GM12875 (cell line): ENCODE measurements at regions not wholly inside any gene's neighbourhood (a gene's known extent, or its start where the extent isn't known, plus 50 kb on each side); places are given as distances from the start of the nearest gene placed in this dataset.

Experiments used
- H3K4me3 ChIP-seq: one replicate; pipeline ENCODE4 v1.5.1; 2011; ENCODE audit warnings: low read depth, low read length, control low read depth
- CTCF ChIP-seq: IDR thresholded peaks from 2 replicates; pipeline ENCODE4 v1.5.1; 2011; ENCODE audit warnings: low read depth, mild to moderate bottlenecking, control low read depth, inconsistent platforms, low read length, moderate library complexity, borderline replicate concordance; ENCODE audit not compliant: insufficient read depth

- H3K4me3 ChIP-seq = no peak overlapping the region
- no peak for TF ChIP-seq CTCF
Measured at GRCh38 chr14:53875324-53875897, 81.2 kb downstream of the BMP4 start.

DNA sequence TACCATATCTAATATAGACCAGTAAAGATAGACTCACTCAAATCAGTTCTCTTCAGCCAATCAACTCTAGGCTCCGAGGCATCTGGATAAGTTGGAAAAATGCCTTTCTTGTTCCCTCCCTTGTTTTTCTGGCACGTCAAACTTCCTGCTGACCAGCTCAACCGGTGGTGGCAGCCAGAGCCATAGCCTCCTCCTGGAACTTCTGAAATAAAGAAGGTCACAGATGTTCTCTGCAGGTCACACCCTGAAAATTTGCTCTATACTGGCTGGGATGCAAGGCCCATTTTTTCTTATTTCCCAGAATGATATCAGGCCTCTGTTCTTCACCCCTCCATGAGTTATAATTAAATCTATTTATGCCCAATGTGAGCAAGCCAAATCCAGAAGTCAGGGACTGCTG lies 81.9 kb downstream of the BMP4 start:
- TF ChIP-seq CTCF = no peak
- H3K4me3 ChIP-seq = no peak overlapping the region

GRCh38 chr14:53872681-53873089 lies 83.9 kb downstream of the BMP4 start:
- H3K4me3 ChIP-seq = no peak overlapping the region
- TF ChIP-seq CTCF = no peak

GRCh38 chr14:53871951-53872350 lies 84.7 kb downstream of the BMP4 start:
- H3K4me3 ChIP-seq = no peak overlapping the region
- TF ChIP-seq CTCF = no peak

DNA sequence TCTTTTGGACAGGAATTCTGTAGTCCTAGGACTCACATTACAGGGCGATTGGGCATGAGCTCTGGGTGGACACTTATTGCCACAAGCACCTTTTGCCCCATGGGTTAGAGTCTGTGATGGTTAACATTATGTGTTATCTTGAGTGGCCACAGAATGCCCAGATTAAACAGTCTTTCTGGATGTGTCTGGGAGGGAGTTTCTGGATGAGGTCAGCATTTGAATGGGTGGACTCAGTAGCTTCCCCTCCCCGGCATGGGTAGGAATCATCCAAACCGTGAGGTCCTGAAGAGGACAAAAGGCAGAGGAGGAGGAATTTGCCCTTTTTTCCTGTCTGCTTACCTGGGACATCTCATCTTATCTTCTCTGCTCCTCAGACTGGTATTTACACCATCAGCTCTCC lies 85.6 kb downstream of the BMP4 start:
- no peak overlapping the region for H3K4me3 ChIP-seq

DNA sequence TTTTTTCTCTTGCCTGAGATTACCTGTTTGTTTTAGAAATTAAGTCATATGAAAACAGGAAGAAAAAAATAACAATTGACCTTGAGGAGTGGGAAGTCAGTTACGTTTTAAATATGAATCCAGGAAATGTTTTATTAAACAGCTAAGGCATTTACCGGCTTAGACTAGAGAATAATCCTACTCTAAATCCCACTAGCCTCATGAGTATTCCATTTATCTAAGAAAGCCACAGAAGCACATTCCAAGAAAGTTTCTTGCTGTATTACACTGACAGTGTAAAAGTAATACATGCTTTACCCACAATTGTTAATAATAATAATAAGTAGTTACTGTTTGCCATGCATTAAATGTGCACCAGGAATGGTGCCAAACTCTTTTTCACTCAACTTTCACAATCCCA lies 90.9 kb downstream of the BMP4 start:
- no peak for TF ChIP-seq CTCF
- H3K4me3 ChIP-seq = no peak overlapping the region

More for the DNA sequence above, 85.6 kb downstream of the BMP4 start:
- TF ChIP-seq CTCF = no peak

DNA sequence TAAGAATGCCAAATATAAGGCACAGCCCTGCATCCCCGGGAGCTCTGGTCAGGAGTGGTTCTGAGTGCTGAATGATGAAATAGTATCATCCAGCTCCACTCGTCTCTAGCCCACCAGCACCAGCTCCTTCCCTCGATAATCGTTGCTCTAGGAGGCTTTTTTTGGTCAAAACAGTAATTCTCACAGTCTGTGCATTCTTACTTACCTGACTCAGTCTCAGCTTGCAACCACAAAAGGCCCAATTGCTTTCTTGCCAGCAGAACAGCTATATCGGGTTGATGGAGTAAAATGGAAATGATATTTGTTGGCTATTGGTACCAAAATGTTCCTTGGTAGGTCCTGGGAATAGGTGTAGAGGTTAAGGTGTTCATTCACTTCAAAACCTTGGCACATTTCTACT lies 94.8 kb downstream of the BMP4 start:
- no peak for TF ChIP-seq CTCF
- no peak overlapping the region for H3K4me3 ChIP-seq
